22Rv1 (cell line): ENCODE measurements at regions not wholly inside any gene's neighbourhood (a gene's known extent, or its start where the extent isn't known, plus 50 kb on each side); places are given as distances from the start of the nearest gene placed in this dataset.

Experiments used
- ZFX ChIP-seq: fragments of 450-650 bp; IDR thresholded peaks from 2 replicates; pipeline ENCODE4 v1.6.1; 2017; ENCODE audit warnings: antibody characterized with exemption, borderline replicate concordance
- TF ChIP-seq, protein P1 (sequence below): fragments of 450-650 bp; IDR thresholded peaks from 2 replicates; pipeline ENCODE4 v1.5.1; 2017; ENCODE audit warnings: mild to moderate bottlenecking

DNA sequence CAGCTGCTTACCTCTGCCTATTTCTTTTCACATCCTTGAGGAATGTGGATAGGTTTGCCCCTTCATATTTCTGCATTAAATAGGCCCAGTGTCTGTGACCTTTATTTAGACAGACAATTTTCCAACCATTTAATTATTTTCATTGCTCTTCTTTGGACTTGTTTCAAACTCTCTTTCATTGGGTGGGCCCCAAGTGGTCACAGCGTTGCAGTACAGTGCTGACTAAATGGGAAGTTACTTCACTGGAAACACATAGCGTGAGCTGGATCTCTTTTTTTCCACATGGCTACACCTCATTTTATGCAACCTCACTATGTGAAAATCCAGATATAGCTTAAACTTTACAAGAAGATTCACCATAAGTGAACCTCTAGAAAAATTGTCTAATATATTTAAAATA is 438.9 kb downstream of the ADAMTS20 start:
- TF ChIP-seq, protein P1, sequence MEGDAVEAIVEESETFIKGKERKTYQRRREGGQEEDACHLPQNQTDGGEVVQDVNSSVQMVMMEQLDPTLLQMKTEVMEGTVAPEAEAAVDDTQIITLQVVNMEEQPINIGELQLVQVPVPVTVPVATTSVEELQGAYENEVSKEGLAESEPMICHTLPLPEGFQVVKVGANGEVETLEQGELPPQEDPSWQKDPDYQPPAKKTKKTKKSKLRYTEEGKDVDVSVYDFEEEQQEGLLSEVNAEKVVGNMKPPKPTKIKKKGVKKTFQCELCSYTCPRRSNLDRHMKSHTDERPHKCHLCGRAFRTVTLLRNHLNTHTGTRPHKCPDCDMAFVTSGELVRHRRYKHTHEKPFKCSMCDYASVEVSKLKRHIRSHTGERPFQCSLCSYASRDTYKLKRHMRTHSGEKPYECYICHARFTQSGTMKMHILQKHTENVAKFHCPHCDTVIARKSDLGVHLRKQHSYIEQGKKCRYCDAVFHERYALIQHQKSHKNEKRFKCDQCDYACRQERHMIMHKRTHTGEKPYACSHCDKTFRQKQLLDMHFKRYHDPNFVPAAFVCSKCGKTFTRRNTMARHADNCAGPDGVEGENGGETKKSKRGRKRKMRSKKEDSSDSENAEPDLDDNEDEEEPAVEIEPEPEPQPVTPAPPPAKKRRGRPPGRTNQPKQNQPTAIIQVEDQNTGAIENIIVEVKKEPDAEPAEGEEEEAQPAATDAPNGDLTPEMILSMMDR: no peak
- no peak for TF ChIP-seq ZFX
